Upper lobe of left lung (tissue), 6 donors: ENCODE measurements at regions not wholly inside any gene's neighbourhood (a gene's known extent, or its start where the extent isn't known, plus 50 kb on each side); places are given as distances from the start of the nearest gene placed in this dataset.
"Not testable (repeated sequence)": the region's sequence is repeated elsewhere in the genome, so short reads cannot be mapped to it uniquely, and the experiment has no call there.

ENCODE experiments used
- ATAC-seq, 2 donors: fragments of 200-7000 bp; cut with Tn5 transposase; one replicate each; pipeline ENCODE4 v1.9.1; 2022; ENCODE audit warnings: mild to moderate bottlenecking in 2 of 2, moderate library complexity in 2 of 2; ENCODE audit not compliant: low FRiP score in 2 of 2
- DNase-seq, 2 donors: peaks; one replicate each; pipeline ENCODE4 v3.0.0-alpha.2; 2019 to 2020
- H3K27ac ChIP-seq, 4 donors: fragments of 200-600 bp; sonication (generic); one replicate each; pipeline ENCODE4 v1.5.1; 2016 to 2019
- H3K27me3 ChIP-seq, 4 donors: fragments of 200-600 bp; sonication (generic); one replicate each; pipeline ENCODE4 v1.5.1; 2017 to 2019
- H3K36me3 ChIP-seq, 4 donors: fragments of 200-600 bp; sonication (generic); one replicate each; pipeline ENCODE4 v1.5.1; 2016 to 2019
- H3K4me1 ChIP-seq, 4 donors: fragments of 200-600 bp; sonication (generic); one replicate each; pipeline ENCODE4 v1.5.1; 2018 to 2019
- H3K4me3 ChIP-seq, 4 donors: fragments of 200-600 bp; sonication (generic); one replicate each; pipeline ENCODE4 v1.5.1; 2017 to 2019; ENCODE audit warnings: mild to moderate bottlenecking in 2 of 4, moderate library complexity in 1 of 4
- H3K9me3 ChIP-seq, 4 donors: fragments of 200-600 bp; sonication (generic); one replicate each; pipeline ENCODE4 v1.5.1; 2018 to 2019
- EP300 ChIP-seq, 4 donors: sonication (generic); formaldehyde crosslinking; IDR thresholded peaks; one replicate each; pipeline ENCODE4 v1.5.1; 2017; ENCODE audit warnings: antibody characterized with exemption in 4 of 4, control low read depth in 2 of 4
- POLR2A ChIP-seq, 4 donors: fragments of 450-650 bp; IDR thresholded peaks; one replicate each; pipeline ENCODE4 v1.5.1; 2016 to 2017; ENCODE audit warnings: antibody characterized with exemption in 4 of 4, mild to moderate bottlenecking in 2 of 4
- POLR2AphosphoS5 ChIP-seq, 2 donors: sonication (generic); formaldehyde crosslinking; IDR thresholded peaks; one replicate each; pipeline ENCODE4 v1.5.1; 2017; ENCODE audit warnings: antibody characterized with exemption in 2 of 2
- WGBS, 2 donors: methylation state at CpG; one replicate each; pipeline ENCODE4 v1.1.5; 2017 to 2018; 5-methylcytosine and 5-hydroxymethylcytosine counted together
- TF ChIP-seq, protein P1 (sequence below), 6 experiments: fragments of 450-650 bp in 4 of 6; fragments of 200-600 bp in 2 of 6; sonication (generic) in 2 of 6; IDR thresholded peaks; one replicate each; pipeline ENCODE4 v1.5.1; 2016 to 2019; ENCODE audit warnings: antibody characterized with exemption in 6 of 6
- donor health status: DM: no; HTN: no; CAD: no; lungs with moderate emphysema.
- donor health status: DM: no; HTN: yes; CAD: no; lungs with severe emphysema.

- no peaks in the 10 kb centered on the region for H3K36me3 ChIP-seq
- H3K27ac ChIP-seq = no peak overlapping the region
- peaks cover 0 to 6% (median 0%) of the 10 kb centered on the region in 4 donors for H3K9me3 ChIP-seq
- no peaks in the 10 kb centered on the region for H3K4me1 ChIP-seq
- ATAC-seq (no peak), DNase-seq (no peak)
- H3K4me3 ChIP-seq = no peak overlapping the region
- no peak for TF ChIP-seq POLR2AphosphoS5 (IDR thresholded peaks at IDR 0.05)
- TF ChIP-seq, protein P1, sequence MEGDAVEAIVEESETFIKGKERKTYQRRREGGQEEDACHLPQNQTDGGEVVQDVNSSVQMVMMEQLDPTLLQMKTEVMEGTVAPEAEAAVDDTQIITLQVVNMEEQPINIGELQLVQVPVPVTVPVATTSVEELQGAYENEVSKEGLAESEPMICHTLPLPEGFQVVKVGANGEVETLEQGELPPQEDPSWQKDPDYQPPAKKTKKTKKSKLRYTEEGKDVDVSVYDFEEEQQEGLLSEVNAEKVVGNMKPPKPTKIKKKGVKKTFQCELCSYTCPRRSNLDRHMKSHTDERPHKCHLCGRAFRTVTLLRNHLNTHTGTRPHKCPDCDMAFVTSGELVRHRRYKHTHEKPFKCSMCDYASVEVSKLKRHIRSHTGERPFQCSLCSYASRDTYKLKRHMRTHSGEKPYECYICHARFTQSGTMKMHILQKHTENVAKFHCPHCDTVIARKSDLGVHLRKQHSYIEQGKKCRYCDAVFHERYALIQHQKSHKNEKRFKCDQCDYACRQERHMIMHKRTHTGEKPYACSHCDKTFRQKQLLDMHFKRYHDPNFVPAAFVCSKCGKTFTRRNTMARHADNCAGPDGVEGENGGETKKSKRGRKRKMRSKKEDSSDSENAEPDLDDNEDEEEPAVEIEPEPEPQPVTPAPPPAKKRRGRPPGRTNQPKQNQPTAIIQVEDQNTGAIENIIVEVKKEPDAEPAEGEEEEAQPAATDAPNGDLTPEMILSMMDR (IDR thresholded peaks at IDR 0.05) = no peak
- TF ChIP-seq POLR2A (IDR thresholded peaks at IDR 0.05) = no peak
- H3K27me3 ChIP-seq = no peaks in the 10 kb centered on the region
Measured at GRCh38 chr4:165563851-165564250, 185.0 kb downstream of the CPE start.

- H3K4me3 ChIP-seq = no peak overlapping the region
- no peak for DNase-seq
- no peak overlapping the region for H3K27ac ChIP-seq
- WGBS, 2 donors = 86 to 91% methylated on average over 8 of the region's 8 CpGs
- no peaks in the 10 kb centered on the region for H3K36me3 ChIP-seq
- no peaks in the 10 kb centered on the region for H3K27me3 ChIP-seq
- H3K4me1 ChIP-seq = no peaks in the 10 kb centered on the region
- TF ChIP-seq POLR2A (IDR thresholded peaks at IDR 0.05) (no peak), EP300 (IDR thresholded peaks at IDR 0.05) (no peak), POLR2AphosphoS5 (IDR thresholded peaks at IDR 0.05) (no peak)
- TF ChIP-seq, protein P1 (IDR thresholded peaks at IDR 0.05) = no peak
- ATAC-seq = no peak
- H3K9me3 ChIP-seq = no peaks in the 10 kb centered on the region
Measured at GRCh38 chr4:165569031-165569430, 190.2 kb downstream of the CPE start.

- H3K4me1 ChIP-seq, ATAC-seq, H3K4me3 ChIP-seq, DNase-seq, H3K27ac ChIP-seq, H3K9me3 ChIP-seq, H3K36me3 ChIP-seq, H3K27me3 ChIP-seq: not testable (repeated sequence)
- WGBS, 2 donors = 47 to 84% methylated on average over 1 of the region's 1 CpG
Measured at GRCh38 chr4:165571476-165571875, 192.7 kb downstream of the CPE start.

DNA sequence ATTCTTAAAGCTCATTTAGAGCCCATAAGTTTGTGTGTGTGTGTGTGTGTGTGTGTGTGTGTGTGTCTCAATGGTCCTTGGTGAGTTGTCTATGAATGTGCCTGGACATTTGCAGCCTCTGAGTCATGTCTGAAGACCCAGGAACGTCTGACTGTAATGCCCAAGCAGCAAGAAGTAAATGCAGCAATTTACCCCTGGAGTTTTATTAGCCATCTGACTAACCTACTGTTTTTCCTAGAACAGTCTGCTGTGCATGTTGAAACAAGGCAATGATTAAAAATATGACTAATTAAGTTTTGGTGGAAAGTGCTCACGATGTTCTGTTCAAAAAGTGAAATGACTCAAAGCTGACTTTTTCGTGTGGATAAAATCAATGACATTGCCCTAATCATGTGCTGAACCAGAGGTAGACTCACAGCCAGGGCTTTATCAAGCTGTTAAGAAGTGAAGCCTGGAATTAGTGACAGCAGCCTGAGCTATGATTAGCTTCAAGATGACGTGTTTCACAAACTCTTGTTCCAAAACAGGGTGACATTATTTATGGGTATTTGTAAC, 201.6 kb downstream of the CPE start:
- Histone ChIP-seq H3K9me3 (no peaks in the 10 kb centered on the region), H3K4me1 (no peaks in the 10 kb centered on the region), H3K36me3 (no peaks in the 10 kb centered on the region), H3K27me3 (no peaks in the 10 kb centered on the region), H3K4me3 (no peak overlapping the region), H3K27ac (no peak overlapping the region)
- ATAC-seq = peak in 1 of 2 donors; percentile 90
- 58 to 73% methylated on average over 4 of the region's 4 CpGs for WGBS, 2 donors
- no peak for DNase-seq
- no peak for TF ChIP-seq POLR2A (IDR thresholded peaks at IDR 0.05)
- TF ChIP-seq, protein P1 (IDR thresholded peaks at IDR 0.05) = no peak

- H3K36me3 ChIP-seq = no peaks in the 10 kb centered on the region
- H3K4me1 ChIP-seq = no peaks in the 10 kb centered on the region
- no peak overlapping the region for H3K4me3 ChIP-seq
- DNase-seq (no peak), ATAC-seq (no peak)
- 91 to 92% methylated on average over 3 of the region's 3 CpGs for WGBS, 2 donors
- H3K27ac ChIP-seq = no peak overlapping the region
- TF ChIP-seq EP300 (IDR thresholded peaks at IDR 0.05) (no peak), POLR2AphosphoS5 (IDR thresholded peaks at IDR 0.05) (no peak), POLR2A (IDR thresholded peaks at IDR 0.05) (no peak)
- TF ChIP-seq, protein P1 (IDR thresholded peaks at IDR 0.05) = no peak
- no peaks in the 10 kb centered on the region for H3K9me3 ChIP-seq
- no peaks in the 10 kb centered on the region for H3K27me3 ChIP-seq
Measured at GRCh38 chr4:165583341-165583740, 204.5 kb downstream of the CPE start.
